BJ (cell line): ENCODE measurements at regions not wholly inside any gene's neighbourhood (a gene's known extent, or its start where the extent isn't known, plus 50 kb on each side); places are given as distances from the start of the nearest gene placed in this dataset.

Source experiments
- CTCF ChIA-PET: fragments of 350-600 bp; formaldehyde crosslinking; extraction: SDS; loops from one replicate; lab custom pipeline; 2021; ENCODE audit warnings: antibody characterized with exemption, inconsistent platforms; lab: Yijun Ruan, JAX
- POLR2A ChIA-PET: fragments of 300-600 bp; sonication (Branson Sonifier 250); formaldehyde crosslinking; extraction: SDS; loops from one replicate; lab custom pipeline; 2021; ENCODE audit warnings: antibody characterized with exemption; lab: Charles Lee
- DNase-seq: peaks from one replicate; pipeline ENCODE4 v3.0.0-alpha.2; 2011; ENCODE audit warnings: low read depth
- H3K27me3 ChIP-seq: 2 replicates; pipeline ENCODE4 v1.6.0; 2011; ENCODE audit warnings: low read length; ENCODE audit not compliant: control insufficient read depth, insufficient read depth
- H3K36me3 ChIP-seq: 2 replicates; pipeline ENCODE4 v1.5.1; 2011; ENCODE audit warnings: low read length; ENCODE audit not compliant: control insufficient read depth, insufficient read depth
- H3K4me3 ChIP-seq: 2 replicates; pipeline ENCODE4 v1.5.1; 2011; ENCODE audit warnings: low read depth, mild to moderate bottlenecking, control low read depth, low read length
- TF ChIP-seq, protein P1 (sequence below): IDR thresholded peaks from 2 replicates; pipeline ENCODE4 v1.5.1; 2011; ENCODE audit warnings: low read depth, mild to moderate bottlenecking, control low read depth, inconsistent platforms, low read length, moderate library complexity; ENCODE audit not compliant: insufficient read depth

DNA sequence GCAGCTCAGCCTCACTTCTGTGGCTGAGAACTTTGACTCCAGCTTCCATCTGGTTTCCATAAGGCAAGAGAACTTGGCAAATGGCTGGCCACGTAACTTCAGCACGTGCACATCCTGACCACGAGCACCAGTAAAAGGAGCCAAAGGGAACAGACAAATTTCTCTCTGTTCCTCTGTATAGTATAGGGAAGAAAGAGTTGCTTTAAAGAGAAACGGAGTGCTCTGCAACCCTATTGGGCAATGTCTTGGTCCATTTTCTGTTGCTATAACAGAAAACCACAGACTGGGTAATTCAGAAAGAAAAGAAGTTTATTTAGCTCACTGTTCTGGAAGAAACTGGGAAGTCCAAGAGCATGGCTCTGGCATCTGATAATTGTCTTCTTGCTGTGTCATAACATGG, 558.7 kb downstream of the ACTL7B start:
- Histone ChIP-seq H3K27me3 (no peaks in the 10 kb centered on the region), H3K36me3 (no peaks in the 10 kb centered on the region), H3K4me3 (no peak overlapping the region)
- POLR2A ChIA-PET, result interaction anchor here (0.6 kb wide), 1 partner anchor 131 kb away, joined by 3 read pairs; no protein-coding TSS in a partner anchor
- peak; percentile 88 for DNase-seq
- CTCF ChIA-PET, result interaction anchor here (0.6 to 1.5 kb wide), 7 partner anchors 19 to 832 kb away, joined by 3 to 5 read pairs (median 3); no protein-coding TSS in a partner anchor
- TF ChIP-seq, protein P1, sequence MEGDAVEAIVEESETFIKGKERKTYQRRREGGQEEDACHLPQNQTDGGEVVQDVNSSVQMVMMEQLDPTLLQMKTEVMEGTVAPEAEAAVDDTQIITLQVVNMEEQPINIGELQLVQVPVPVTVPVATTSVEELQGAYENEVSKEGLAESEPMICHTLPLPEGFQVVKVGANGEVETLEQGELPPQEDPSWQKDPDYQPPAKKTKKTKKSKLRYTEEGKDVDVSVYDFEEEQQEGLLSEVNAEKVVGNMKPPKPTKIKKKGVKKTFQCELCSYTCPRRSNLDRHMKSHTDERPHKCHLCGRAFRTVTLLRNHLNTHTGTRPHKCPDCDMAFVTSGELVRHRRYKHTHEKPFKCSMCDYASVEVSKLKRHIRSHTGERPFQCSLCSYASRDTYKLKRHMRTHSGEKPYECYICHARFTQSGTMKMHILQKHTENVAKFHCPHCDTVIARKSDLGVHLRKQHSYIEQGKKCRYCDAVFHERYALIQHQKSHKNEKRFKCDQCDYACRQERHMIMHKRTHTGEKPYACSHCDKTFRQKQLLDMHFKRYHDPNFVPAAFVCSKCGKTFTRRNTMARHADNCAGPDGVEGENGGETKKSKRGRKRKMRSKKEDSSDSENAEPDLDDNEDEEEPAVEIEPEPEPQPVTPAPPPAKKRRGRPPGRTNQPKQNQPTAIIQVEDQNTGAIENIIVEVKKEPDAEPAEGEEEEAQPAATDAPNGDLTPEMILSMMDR, result no peak

DNA sequence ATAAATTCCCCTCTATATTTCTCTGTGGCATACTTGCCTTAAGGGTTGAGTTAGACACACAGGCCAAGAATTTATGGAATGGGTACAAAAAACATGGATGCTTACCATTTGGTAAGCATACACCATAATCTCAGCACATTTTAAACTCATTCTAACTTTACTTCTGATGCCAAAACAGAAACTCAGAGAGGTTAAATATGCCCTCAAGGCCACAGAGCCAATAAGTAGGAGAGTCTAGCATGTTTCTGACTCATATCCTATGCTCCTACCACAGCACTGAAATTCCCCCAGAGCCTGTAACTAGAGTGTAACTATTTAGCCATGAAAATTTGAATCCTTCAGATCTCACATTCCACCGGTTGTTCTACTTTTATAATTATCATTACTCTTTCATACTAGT, 559.7 kb downstream of the ACTL7B start:
- Histone ChIP-seq H3K4me3 (no peak overlapping the region), H3K36me3 (no peaks in the 10 kb centered on the region), H3K27me3 (no peaks in the 10 kb centered on the region)
- CTCF ChIA-PET, result interaction anchor here (1.0 to 1.5 kb wide), 4 partner anchors 18 to 465 kb away, joined by 3 to 5 read pairs (median 3); no protein-coding TSS in a partner anchor
- TF ChIP-seq, protein P1, result no peak
- POLR2A ChIA-PET, result no interaction called here
- peak; percentile 94 for DNase-seq

DNA sequence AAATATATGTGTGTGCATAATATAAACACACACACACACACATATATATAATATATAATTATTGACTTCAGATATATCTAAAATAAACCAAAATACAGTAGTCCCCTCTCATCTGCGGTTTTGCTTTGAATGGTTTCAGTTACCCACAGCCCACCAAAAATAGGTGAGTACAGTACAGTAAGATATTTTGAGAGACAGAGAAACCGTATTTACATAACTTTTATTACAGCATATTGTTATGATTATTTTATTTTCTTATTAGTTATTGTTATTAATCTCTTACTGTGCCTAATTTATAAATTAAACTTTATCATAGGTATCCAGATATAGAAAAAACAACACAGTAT, 564.2 kb downstream of the ACTL7B start:
- ChIA-PET CTCF (interaction anchor here (1.0 kb wide), 1 partner anchor 9 kb away, joined by 3 read pairs; no protein-coding TSS in a partner anchor), POLR2A (no interaction called here)
- no peaks in the 10 kb centered on the region for H3K36me3 ChIP-seq
- TF ChIP-seq, protein P1, result no peak
- no peak for DNase-seq
- H3K27me3 ChIP-seq, result no peaks in the 10 kb centered on the region
- no peak overlapping the region for H3K4me3 ChIP-seq

DNA sequence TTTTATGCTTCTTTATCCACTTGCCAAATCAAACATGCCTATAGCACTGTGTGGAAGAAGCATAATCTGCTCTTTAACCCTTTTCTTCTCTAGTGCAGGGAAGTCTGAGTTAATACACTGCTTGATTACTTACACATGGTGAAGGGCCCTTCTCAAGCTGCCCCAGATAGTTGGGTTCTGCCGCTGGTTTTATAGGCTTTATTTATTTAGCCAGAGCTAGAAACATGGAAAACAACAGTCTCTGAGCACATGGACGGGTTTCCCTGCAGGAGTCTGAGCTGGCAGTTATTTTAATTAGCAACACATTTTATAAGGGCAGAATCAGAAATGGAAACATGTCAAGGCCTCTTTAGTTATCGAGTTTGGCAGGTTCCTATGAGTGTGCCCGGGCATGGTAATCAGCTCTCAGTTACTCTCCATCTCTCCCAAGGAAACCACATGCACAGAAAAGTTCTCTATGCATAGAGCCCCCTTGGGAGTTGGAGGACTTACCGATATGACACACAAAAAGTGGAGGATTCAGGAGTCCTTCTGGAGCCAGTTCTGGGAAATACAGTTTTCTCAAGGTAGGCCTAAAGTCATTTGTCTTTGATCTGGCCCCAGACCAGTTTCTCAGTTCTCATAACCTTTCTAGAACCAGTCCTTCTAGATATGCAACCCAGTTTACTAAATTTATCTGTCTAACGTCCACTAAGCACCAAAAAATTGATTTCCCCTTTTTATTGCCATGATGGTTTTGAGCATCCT, 564.8 kb downstream of the ACTL7B start:
- TF ChIP-seq, protein P1, result no peak
- H3K4me3 ChIP-seq, result no peak overlapping the region
- H3K27me3 ChIP-seq, result no peaks in the 10 kb centered on the region
- ChIA-PET CTCF (interaction anchor here (1.0 kb wide), 2 partner anchors 8 to 143 kb away, joined by 3 read pairs; no protein-coding TSS in a partner anchor), POLR2A (no interaction called here)
- DNase-seq, result no peak
- H3K36me3 ChIP-seq, result no peaks in the 10 kb centered on the region

DNA sequence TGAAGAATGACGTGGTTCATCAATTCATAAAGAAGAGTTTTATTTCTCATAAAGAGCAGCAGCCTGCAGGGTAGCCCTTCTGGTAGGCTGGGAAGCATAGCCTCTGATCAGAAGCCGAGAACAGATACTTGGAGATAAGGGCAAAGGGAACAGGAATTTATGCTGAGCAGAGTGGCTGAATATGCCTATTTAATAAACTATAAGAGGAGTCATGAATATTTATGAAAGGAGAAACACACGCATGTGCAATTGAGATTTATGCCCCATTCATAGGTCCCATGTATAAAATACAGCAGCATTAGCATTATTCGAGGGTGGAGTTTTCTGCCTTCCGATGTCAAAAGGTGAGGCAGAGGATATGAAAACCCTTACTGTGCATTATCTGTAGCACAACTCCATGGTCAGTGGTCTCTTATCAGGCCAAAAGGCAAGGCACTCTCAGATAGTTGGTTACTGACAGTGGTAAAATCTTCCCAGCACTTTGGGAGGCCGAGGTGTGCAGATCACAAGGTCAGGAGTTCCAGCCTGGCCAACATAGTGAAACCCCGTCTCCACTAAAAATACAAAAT, 569.1 kb downstream of the ACTL7B start:
- CTCF ChIA-PET, result no interaction called here
- POLR2A ChIA-PET, result no interaction called here
- TF ChIP-seq, protein P1, result no peak

More for the DNA sequence above, 569.1 kb downstream of the ACTL7B start:
- no peak for DNase-seq
- Histone ChIP-seq H3K4me3 (no peak overlapping the region), H3K36me3 (no peaks in the 10 kb centered on the region), H3K27me3 (no peaks in the 10 kb centered on the region)
